ENCODE measurements at regions not wholly inside any gene's neighbourhood (a gene's known extent, or its start where the extent isn't known, plus 50 kb on each side); places are given as distances from the start of the nearest gene placed in this dataset.
A peak's percentile ranks its signal among the peaks of the same experiment; 100 is the strongest.
"Not testable (repeated sequence)": the region's sequence is repeated elsewhere in the genome, so short reads cannot be mapped to it uniquely, and the experiment has no call there.

DNA sequence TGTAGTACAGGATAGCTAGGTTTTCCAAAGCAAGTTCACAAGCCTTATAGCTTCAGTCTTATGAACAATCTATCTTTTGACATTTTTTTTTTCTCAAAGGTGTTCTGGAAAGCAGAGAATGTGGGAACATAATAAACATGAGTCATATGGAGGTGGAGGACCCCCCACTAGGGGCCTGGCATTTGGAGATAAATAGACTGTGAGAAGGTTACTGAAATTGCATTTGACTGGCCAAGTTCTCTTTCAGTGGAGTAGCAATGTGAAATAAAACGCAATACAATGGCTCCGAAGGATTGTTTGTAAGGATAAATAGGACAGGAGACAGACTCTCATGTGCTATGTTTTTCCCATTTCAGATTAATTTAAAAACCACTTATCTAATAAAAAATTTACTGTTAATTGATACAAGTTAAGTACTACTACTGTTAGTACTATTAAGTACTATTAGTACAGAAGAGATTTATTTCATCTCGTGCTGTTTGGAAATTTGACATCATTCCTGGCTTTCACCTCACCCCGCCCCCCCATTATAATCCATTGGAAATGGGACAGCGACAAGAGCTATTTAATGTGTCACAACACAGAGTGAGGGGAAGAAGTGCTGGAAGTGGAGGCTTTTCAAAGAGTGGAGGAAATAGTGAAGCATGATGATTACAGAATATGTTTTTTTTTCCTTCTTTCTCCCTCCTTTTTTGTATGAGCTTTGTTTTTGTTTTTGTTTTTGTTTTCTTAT lies 122.6 kb upstream of the ID4 start:
- DNase-seq: no peak

DNA sequence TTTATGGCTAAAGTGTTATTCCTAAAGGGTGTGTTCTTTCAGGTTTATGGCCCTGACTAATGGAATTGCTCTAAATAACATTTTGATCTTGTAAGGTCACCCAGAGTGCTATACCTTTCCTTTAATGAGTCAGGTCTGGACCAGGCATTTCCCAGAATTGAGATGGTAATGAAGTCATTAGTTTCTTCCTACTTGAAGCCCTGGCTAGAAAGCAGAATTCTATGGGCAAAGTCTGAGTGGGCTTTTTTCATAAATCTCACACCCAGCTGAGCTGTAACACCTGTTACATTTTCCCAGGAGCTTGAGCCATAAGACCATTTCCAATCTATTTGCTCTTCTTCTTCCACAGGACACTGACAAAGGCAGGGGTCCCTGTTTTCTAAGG lies 122.0 kb upstream of the ID4 start:
- DNase-seq: no peak

DNA sequence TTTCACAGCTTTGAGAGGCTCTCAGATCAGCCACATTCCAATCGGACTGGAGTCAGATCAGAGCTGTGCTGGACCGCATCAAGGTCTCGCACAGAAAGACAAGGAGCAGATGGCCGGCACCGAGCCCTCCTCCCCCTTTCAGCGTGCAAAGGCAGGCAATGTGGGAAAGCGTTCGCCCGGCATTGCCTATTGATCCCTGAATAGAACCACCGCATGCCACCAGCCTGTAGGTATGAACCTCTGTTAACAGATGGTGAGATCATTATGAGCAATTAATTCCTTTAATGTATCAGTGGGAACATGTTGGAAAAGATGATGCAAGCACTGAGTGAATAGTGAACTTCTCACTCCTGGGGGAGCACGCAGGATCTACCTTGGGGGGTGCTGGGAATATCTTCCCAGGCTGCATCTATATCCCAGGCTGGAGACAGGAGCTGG lies 117.5 kb upstream of the ID4 start:
- no peak for DNase-seq

DNA sequence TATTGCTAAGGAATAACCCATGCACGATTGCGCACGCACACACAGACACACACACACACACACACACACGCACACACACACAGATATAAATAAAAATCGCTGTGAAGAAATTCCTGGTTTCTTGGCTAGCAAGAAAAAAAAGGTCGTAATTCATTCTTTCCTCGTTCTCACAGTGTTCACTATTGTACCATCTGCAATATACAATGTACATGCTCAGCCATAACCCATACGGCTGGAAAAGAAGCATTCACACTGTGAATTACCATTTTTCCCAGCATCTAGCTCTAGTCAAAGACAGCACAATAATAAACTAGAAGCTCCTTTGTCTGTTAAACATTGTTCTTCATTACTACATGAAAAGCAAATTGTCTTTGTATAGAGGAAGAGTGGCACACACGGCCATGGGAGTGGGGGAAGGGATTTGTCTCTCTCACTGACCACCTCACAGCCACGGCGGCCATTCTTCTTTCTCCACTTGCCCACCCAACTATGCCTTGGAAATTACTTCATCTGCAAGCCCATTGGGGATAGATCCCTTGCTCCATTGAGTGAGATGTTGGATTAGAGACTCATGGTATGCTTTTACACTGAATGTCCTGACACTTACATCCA lies 115.3 kb upstream of the ID4 start:
- DNase-seq: no peak

- no peak for DNase-seq
Observed at GRCh38 chr6:19722999-19723398, 114.2 kb upstream of the ID4 start.

GRCh38 chr6:19723545-19723944 lies 113.6 kb upstream of the ID4 start:
- DNase-seq: no peak

DNA sequence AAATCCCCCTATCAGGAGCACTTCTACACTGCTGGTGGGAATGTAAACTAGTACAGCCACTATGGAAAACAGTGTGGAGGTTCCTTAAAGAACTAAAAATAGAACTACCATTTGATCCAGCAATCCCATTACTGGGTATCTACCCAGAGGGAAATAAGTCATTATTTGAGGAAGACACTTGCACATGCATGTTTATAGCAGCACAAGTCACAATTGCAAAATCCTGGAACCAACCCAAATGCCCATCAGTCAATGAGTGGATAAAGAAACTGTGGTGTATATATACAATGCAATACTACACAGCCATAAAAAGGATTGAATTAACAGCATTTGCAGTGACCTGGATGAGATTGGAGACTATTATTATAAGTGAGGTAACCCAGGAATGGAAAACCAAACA lies 111.7 kb upstream of the ID4 start:
- DNase-seq: not testable (repeated sequence)

- DNase-seq: no peak
Observed at GRCh38 chr6:19731282-19731681, 105.9 kb upstream of the ID4 start.

DNA sequence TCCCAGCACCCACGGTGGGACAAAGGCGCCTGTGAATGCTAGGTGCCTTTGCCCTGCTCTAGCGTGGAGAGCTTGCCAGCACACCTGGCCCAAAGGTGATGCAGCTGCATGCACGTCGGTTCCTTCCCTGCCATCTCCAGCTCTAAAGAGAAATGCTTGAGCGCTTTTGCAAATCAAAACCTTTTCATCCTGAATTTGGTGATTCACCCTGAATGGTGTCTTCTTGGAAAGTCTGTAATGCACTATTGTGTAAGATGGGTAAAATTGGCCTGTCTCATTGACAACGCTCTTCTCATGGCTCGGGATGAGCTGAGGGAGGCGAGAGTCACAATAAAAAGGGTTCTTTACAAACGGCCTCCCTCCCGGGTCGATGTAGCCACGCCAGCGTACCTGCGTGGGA lies 103.1 kb upstream of the ID4 start:
- no peak for DNase-seq

- DNase-seq: no peak
Observed at GRCh38 chr6:19734519-19734918, 102.7 kb upstream of the ID4 start.

DNA sequence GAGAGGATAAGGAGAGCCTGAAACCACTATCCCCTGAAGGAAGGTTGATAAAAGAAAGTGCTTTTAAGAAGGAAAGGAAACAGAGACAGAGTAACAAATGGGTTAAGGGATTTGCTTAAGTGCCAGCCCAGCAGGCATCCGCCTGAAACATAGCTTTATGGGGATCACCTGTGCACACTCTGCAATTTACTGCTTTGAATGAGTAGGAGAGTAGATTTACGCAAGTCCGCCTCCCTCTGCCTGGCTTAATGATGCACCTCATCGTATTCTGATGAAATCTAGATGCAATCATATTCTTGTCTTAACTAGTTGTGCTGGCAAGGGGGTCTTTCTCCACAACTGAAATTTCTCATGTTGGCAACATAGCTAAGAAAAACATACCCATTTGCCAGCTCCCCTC lies 101.1 kb upstream of the ID4 start:
- peak; percentile 21 for DNase-seq

- DNase-seq: no peak
Observed at GRCh38 chr6:19738010-19738409, 99.2 kb upstream of the ID4 start.

GRCh38 chr6:19749722-19750121 lies 87.4 kb upstream of the ID4 start:
- no peak for DNase-seq

- DNase-seq: no peak
Observed at GRCh38 chr6:19752746-19753145, 84.4 kb upstream of the ID4 start.

GRCh38 chr6:19753826-19754225 lies 83.3 kb upstream of the ID4 start:
- DNase-seq: no peak

DNA sequence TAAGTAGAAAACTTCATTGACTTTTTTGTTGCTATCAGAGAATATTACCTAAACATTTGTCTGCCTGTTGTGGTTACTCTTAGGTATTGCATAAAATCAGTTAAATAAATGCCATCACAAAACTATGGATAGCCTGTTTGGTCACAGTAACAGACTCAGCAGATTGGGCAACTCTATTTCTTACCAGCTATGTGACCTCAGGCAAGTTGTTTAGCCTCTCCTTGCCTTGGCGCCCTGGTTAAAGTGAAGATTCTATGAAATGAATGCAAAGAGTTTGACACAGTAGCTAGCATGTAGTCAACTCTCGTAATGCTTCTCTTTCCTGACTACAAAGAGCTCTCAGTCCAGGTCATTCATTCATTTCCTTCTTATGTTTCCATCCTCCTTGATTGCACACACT lies 82.5 kb upstream of the ID4 start:
- DNase-seq: no peak

GRCh38 chr6:19755181-19755580 lies 82.0 kb upstream of the ID4 start:
- peak; percentile 23 for DNase-seq

DNA sequence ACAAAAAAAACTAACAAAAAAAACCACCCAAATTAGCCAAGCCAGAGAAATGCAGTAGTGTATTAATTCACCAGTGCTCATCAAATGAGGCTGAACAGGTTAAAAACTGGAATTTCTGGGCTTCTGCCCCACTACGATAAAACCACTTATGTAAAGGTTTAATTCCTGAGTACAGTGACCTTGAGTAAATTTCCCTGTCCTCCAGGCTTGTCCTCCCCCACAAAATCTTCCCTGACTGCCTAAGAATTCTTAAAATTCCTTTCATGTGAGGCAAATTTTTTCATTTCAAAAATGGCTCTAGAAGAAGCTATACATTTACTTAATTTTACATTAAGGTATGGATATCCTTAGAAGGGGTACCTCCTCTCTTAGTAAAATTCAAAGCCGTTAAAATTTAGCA lies 80.1 kb upstream of the ID4 start:
- DNase-seq: no peak

- DNase-seq: no peak
Observed at GRCh38 chr6:19759117-19759880, 77.9 kb upstream of the ID4 start.

DNA sequence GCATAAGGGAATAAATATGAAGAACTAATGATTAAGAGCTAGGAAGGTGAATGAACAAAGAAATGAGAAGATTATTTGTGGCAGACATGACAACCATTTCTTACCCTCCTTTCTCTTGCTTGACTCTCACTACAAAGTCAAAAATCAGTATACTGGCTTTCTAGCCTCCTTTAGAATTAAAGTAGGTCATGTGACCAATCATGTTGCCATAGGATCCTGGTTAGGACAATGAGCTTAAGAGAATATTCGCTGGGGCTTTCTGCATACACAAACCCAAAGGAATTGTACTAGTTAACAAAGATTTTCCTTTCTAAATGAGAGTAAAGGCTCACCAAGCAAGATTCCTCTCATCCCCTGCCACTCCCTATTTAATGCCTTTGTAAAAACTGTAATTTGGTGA lies 76.0 kb upstream of the ID4 start:
- DNase-seq: no peak

DNA sequence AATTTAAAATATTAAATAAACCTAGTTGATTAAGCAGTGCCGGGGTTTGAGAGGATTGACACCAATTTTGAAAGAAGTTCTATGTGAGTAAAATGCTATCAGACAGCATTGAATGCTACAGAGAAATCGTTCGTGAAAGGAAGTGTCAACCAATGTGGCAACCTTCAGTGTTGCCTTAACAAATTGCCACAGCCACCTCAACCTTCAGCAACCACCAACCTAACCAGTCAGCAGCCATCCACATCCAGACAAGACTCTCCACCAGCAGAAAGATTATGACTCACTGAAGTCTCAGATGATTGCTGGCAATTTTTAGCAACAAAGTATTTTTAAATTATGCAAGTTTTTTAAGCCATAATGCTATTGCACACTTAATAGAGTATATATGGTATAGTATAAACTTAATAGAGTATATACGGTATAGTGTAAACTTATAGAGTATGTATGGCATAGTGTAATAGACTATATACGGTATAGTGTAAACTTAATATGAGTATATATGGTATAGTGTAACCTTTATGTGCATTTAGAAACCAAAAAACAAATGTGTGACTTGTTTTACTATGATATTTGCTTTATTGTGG lies 65.3 kb upstream of the ID4 start:
- no peak for DNase-seq

- no peak for DNase-seq
Observed at GRCh38 chr6:19772891-19773290, 64.3 kb upstream of the ID4 start.

GRCh38 chr6:19781269-19781668 lies 55.9 kb upstream of the ID4 start:
- no peak for DNase-seq

DNA sequence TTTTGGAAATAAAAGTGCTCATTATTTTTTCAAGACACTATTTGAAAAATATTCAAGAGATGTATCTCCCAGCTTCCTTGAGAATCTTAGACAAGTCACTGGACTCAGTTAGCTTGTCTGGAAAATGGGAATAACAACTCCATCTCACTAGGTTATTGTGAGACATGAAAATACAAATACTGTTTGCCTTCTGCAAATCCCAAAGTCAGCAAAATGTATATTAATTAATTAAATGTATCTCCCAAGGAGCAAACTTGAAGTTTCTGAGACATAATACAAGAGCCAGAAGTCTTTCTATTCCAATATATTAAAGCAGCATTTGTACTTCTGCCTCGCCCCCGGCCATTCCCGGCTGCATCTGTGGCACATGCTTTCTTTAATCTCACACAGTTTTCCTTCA lies 54.6 kb upstream of the ID4 start:
- DNase-seq: no peak

Measured in OCI-M1 (cell line).